ENCODE measurements at regions not wholly inside any gene's neighbourhood (a gene's known extent, or its start where the extent isn't known, plus 50 kb on each side); places are given as distances from the start of the nearest gene placed in this dataset.

DNA sequence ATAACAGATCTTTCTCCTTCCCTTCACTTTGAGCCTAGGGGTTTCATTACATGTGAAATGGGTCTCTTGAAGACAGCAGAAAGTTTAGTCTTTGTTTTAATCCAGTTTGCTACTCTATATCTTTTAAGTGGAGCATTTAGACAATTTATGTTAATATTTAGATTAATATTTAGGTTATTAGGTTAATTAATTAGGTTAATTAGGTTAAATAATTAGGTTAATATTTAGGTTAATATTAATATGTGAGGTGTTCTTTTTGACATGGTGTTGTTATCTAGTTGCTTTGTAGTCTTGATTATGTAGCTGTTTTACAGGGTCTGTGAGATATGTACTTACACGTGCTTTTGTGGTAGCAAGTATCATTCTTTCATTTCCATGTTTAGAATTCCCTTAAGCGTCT, 312.9 kb downstream of the NEK10 start:
- Histone ChIP-seq H3K36me3 (ENCODE audit: insufficient read depth) (no peaks in the 10 kb centered on the region), H3K4me2 (no peak overlapping the region), H3K4me3 (IDR thresholded peaks at IDR 0.05; ENCODE audit: insufficient read depth, low read depth, low read length) (no peak overlapping the region), H2AFZ (ENCODE audit: low read depth) (no peak overlapping the region), H3K27me3 (ENCODE audit: insufficient read depth, low read depth) (no peaks in the 10 kb centered on the region), H3K9ac (no peak overlapping the region), H3K4me1 (ENCODE audit: low read depth, poor library complexity, severe bottlenecking) (no peaks in the 10 kb centered on the region), H3K79me2 (ENCODE audit: insufficient read depth, low read depth) (no peaks in the 10 kb centered on the region), H4K20me1 (ENCODE audit: insufficient read depth) (no peaks in the 10 kb centered on the region), H3K27ac (no peak overlapping the region)
- TF ChIP-seq, protein P1, sequence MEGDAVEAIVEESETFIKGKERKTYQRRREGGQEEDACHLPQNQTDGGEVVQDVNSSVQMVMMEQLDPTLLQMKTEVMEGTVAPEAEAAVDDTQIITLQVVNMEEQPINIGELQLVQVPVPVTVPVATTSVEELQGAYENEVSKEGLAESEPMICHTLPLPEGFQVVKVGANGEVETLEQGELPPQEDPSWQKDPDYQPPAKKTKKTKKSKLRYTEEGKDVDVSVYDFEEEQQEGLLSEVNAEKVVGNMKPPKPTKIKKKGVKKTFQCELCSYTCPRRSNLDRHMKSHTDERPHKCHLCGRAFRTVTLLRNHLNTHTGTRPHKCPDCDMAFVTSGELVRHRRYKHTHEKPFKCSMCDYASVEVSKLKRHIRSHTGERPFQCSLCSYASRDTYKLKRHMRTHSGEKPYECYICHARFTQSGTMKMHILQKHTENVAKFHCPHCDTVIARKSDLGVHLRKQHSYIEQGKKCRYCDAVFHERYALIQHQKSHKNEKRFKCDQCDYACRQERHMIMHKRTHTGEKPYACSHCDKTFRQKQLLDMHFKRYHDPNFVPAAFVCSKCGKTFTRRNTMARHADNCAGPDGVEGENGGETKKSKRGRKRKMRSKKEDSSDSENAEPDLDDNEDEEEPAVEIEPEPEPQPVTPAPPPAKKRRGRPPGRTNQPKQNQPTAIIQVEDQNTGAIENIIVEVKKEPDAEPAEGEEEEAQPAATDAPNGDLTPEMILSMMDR (conservative IDR thresholded peaks at IDR 0.05; ENCODE audit: low read depth, low read length), result no peak

DNA sequence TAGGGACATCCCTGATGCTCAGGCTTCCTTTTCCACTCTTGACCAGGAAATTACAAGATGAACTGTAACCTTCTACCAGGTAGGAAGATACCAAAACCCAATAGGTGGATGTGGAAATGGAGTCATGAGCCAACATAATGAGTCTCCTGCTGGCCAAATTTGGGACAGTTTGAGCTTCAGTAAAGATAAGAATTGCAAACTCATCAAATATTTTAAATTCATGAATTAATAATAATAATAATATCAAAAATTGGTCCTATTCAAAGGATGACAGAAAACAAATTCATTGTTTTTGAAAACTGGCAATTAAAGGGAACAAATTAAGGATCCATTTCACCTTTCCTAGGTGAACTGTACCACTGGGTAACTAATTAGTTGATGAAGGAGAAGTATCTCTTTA, 309.7 kb downstream of the NEK10 start:
- H4K20me1 ChIP-seq (ENCODE audit: insufficient read depth), result no peaks in the 10 kb centered on the region
- H3K27ac ChIP-seq, result no peak overlapping the region
- H3K79me2 ChIP-seq (ENCODE audit: insufficient read depth, low read depth), result no peaks in the 10 kb centered on the region
- TF ChIP-seq, protein P1 (conservative IDR thresholded peaks at IDR 0.05; ENCODE audit: low read depth, low read length), result no peak
- H3K4me1 ChIP-seq (ENCODE audit: low read depth, poor library complexity, severe bottlenecking), result no peaks in the 10 kb centered on the region
- H3K9ac ChIP-seq, result no peak overlapping the region
- no peak overlapping the region for H2AFZ ChIP-seq (ENCODE audit: low read depth)
- no peaks in the 10 kb centered on the region for H3K27me3 ChIP-seq (ENCODE audit: insufficient read depth, low read depth)
- H3K4me2 ChIP-seq, result no peak overlapping the region
- no peaks in the 10 kb centered on the region for H3K36me3 ChIP-seq (ENCODE audit: insufficient read depth)
- no peak overlapping the region for H3K4me3 ChIP-seq (IDR thresholded peaks at IDR 0.05; ENCODE audit: insufficient read depth, low read depth, low read length)

All from KMS-11 (cell line).